Adrenal gland (tissue), 5 donors: ENCODE measurements at regions not wholly inside any gene's neighbourhood (a gene's known extent, or its start where the extent isn't known, plus 50 kb on each side); places are given as distances from the start of the nearest gene placed in this dataset.

Experiments used
- CTCF ChIP-seq, 6 experiments: fragments of 450-650 bp in 4 of 6; fragments of 200-600 bp in 2 of 6; sonication (generic) in 1 of 6; IDR thresholded peaks; 1 replicate in 5 of 6; 2 replicates in 1 of 6; pipeline versions ENCODE4 v1.5.1 to v1.8.0; 2016 to 2021; ENCODE audit warnings: antibody characterized with exemption in 6 of 6, mild to moderate bottlenecking in 2 of 6, moderate library complexity in 1 of 6
- POLR2A ChIP-seq, 2 donors: fragments of 450-650 bp; IDR thresholded peaks; one replicate each; pipeline ENCODE4 v1.6.1; 2017; ENCODE audit warnings: antibody characterized with exemption in 2 of 2, mild to moderate bottlenecking in 2 of 2, moderate library complexity in 1 of 2
- donor health status: DM: no; HTN: no; CAD: no.

- no peak for TF ChIP-seq CTCF (IDR thresholded peaks at IDR 0.05)
- TF ChIP-seq POLR2A (IDR thresholded peaks at IDR 0.05), result no peak
Measured at GRCh38 chr3:25142609-25143355, 285.3 kb upstream of the RARB start.
